RWPE1 (cell line): ENCODE measurements at regions not wholly inside any gene's neighbourhood (a gene's known extent, or its start where the extent isn't known, plus 50 kb on each side); places are given as distances from the start of the nearest gene placed in this dataset.

Experiments
- CTCF ChIA-PET: fragments of 350-600 bp; sonication (Branson Sonifier 250); formaldehyde crosslinking; extraction: SDS; loops from one replicate; lab custom pipeline; 2021; lab: Yijun Ruan, JAX
- POLR2A ChIA-PET: fragments of 400-600 bp; formaldehyde crosslinking; extraction: SDS; loops from one replicate; lab custom pipeline; 2020; ENCODE audit warnings: antibody characterized with exemption; ENCODE audit not compliant: low non-redundant PET; lab: Yijun Ruan, JAX
- DNase-seq: peaks from one replicate; pipeline ENCODE4 v3.0.0; 2012; ENCODE audit warnings: low spot score
- H3K27ac ChIP-seq: fragments of 450-650 bp; 2 replicates; pipeline ENCODE4 v1.5.1; 2017
- TF ChIP-seq, protein P1 (sequence below): fragments of 450-650 bp; conservative IDR thresholded peaks from 2 replicates; pipeline ENCODE4 v1.5.1; 2017; ENCODE audit warnings: low read depth, mild to moderate bottlenecking

DNA sequence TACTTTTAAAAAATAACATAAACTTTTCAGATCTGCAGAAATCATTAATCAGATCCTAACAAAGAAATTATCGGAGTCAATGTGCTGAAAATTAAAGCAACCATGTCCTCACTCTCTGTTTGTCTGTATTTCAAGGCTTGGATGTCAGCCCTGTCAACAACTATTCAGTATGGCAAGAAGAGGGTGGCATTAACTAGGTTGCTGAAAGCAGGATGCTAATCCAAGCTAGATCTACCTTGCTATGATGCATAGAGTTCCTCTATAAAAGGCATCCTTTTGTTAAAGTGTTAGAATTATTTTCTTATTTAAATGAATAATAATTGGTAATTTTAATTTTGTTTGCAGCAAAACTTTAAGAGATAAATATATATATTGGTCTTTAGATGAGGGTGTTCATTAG is 800.8 kb downstream of the CDH11 start:
- CTCF ChIA-PET, result no interaction called here
- POLR2A ChIA-PET, result no interaction called here

DNA sequence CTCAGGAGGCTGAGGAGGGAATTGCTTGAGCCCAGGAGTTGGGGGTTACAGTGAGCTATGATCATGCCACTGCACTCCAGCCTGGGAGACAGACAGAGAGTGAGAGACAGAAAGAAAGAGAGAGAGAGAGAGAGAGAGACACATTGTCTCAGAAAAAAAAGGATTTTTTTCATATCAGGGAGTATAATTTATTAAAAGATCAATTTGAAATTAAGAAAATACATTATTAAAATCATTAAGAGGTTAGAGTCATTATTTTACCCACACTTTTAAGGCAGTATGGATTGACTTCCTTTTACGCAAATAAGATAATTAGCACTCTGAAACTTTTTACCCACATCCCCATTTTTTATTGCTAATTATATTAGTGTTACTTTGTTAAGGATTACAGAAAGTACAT is 804.3 kb downstream of the CDH11 start:
- DNase-seq, result no peak
- no peak overlapping the region for H3K27ac ChIP-seq
- CTCF ChIA-PET, result no interaction called here

More for the DNA sequence above, 800.8 kb downstream of the CDH11 start:
- TF ChIP-seq, protein P1, sequence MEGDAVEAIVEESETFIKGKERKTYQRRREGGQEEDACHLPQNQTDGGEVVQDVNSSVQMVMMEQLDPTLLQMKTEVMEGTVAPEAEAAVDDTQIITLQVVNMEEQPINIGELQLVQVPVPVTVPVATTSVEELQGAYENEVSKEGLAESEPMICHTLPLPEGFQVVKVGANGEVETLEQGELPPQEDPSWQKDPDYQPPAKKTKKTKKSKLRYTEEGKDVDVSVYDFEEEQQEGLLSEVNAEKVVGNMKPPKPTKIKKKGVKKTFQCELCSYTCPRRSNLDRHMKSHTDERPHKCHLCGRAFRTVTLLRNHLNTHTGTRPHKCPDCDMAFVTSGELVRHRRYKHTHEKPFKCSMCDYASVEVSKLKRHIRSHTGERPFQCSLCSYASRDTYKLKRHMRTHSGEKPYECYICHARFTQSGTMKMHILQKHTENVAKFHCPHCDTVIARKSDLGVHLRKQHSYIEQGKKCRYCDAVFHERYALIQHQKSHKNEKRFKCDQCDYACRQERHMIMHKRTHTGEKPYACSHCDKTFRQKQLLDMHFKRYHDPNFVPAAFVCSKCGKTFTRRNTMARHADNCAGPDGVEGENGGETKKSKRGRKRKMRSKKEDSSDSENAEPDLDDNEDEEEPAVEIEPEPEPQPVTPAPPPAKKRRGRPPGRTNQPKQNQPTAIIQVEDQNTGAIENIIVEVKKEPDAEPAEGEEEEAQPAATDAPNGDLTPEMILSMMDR, result no peak
- no peak overlapping the region for H3K27ac ChIP-seq
- DNase-seq, result no peak

DNA sequence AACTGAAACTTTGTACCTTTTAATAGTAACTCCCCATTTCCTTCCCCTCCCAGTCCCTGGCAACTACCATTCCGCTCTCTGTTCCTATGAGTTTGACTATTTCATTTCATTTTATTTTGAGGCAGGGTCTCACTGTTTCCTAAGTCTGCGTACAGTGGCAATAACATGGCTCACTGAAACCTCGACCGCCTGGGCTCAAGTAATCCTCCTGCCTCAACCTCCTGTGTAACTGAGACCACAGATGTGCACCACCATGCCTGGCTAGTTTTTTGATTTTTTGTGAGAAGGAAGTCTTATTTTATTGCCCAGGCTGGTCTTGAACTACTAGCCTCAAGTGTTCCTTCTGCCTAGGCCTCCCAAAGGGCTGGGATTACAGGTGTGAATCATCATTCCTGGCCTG is 808.1 kb downstream of the CDH11 start:
- ChIA-PET POLR2A (no interaction called here), CTCF (interaction anchor here (0.7 kb wide), 1 partner anchor 685 kb away, joined by 5 read pairs; no protein-coding TSS in a partner anchor)
- no peak for DNase-seq
- TF ChIP-seq, protein P1, result no peak
- H3K27ac ChIP-seq, result no peak overlapping the region

More for the DNA sequence above, 804.3 kb downstream of the CDH11 start:
- POLR2A ChIA-PET, result no interaction called here
- TF ChIP-seq, protein P1, result no peak

DNA sequence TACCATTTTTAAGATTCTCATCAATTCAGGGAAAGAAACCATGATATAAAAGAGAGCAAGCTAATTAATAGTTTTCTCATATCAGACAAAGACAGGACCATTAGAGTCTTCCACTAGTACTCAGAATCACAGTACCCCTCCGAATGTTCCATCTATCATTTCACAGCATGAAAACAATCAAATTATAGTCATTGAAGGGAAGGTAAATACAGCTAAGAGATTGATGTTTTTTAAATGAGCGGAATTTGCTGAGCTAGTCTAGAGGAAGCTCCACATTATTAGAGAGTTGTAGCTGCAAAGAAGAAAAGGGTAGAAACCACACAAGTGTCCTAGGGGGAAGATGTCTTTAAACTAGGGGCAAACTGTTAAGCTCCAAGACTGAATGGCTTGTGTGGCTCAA is 808.9 kb downstream of the CDH11 start:
- DNase-seq, result no peak
- ChIA-PET CTCF (no interaction called here), POLR2A (no interaction called here)

DNA sequence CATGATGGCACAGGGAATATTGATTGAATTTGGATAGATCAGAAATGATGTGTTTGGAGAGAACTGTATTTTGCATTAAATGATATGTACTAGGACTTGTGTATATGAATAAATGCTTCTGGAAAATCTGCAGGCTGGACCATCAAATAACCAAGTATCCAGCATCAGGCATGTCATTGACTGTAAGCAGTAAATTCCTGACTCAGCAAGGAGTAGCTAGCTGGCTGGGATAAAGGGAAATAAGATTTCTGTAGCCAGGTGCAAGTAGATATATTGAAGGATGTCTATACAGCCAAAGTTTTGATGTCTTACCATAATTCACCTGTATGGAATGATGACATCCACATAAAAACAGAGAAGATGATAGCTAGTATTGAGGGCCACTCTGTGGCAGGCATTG is 809.6 kb downstream of the CDH11 start:
- DNase-seq, result no peak
- ChIA-PET CTCF (no interaction called here), POLR2A (no interaction called here)
- no peak overlapping the region for H3K27ac ChIP-seq
- TF ChIP-seq, protein P1, result no peak

More for the DNA sequence above, 808.9 kb downstream of the CDH11 start:
- no peak overlapping the region for H3K27ac ChIP-seq
- TF ChIP-seq, protein P1, result no peak

DNA sequence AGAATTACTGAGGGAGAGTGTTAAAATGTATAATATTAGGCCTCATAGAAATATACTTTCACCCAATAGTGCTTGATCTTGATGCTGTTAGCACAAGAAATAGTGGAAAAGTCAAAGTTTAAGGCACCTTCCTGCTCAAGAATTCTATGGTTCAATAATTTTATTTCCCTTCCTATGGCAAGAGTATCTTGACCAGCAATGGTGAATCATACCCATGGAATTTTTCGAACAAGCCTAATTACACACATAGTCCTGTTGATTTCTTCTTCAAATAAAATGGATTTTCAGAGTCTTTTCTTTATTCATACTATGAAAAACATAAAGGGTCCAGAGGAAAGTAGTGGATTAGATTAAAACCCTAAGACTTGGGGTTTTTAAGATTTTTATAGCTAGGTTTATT is 810.6 kb downstream of the CDH11 start:
- H3K27ac ChIP-seq, result no peak overlapping the region
- TF ChIP-seq, protein P1, result no peak
- ChIA-PET CTCF (no interaction called here), POLR2A (no interaction called here)
- no peak for DNase-seq
